GM19328 (cell line): ENCODE measurements at regions not wholly inside any gene's neighbourhood (a gene's known extent, or its start where the extent isn't known, plus 50 kb on each side); places are given as distances from the start of the nearest gene placed in this dataset.

Experiments used
- ATAC-seq: cut with Tn5 transposase; IDR thresholded peaks from one replicate; pipeline ENCODE4 v1.9.1; 2021; ENCODE audit warnings: mild to moderate bottlenecking, moderate library complexity; ENCODE audit not compliant: unreplicated experiment

GRCh38 chr3:159773706-159774105 is 214.9 kb upstream of the IL12A start:
- ATAC-seq, result no peak

- no peak for ATAC-seq
These were observed 213.2 kb upstream of the IL12A start for GRCh38 chr3:159775372-159775961.

- no peak for ATAC-seq
These were observed 211.9 kb upstream of the IL12A start for GRCh38 chr3:159776779-159777178.

GRCh38 chr3:159779883-159780282 is 208.8 kb upstream of the IL12A start:
- ATAC-seq, result no peak

DNA sequence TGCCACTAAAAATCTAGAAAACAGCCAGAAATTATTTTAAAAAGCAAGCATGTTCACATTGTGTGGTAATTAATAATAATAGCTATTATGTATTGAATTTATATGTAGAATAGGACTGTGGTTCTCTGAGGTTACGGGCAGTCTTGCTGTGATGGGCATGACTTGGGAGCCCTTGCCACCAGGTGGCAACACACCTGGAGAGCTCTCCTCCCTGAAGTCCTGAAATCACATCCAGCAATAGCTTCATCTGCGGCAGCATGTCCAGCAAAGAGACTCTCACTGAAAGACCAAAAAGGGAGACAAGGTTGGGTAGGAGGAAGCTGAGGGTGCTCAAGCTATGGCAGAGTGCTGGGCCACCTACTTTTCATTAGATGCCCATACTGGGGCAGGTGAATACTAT is 206.8 kb upstream of the IL12A start:
- no peak for ATAC-seq

DNA sequence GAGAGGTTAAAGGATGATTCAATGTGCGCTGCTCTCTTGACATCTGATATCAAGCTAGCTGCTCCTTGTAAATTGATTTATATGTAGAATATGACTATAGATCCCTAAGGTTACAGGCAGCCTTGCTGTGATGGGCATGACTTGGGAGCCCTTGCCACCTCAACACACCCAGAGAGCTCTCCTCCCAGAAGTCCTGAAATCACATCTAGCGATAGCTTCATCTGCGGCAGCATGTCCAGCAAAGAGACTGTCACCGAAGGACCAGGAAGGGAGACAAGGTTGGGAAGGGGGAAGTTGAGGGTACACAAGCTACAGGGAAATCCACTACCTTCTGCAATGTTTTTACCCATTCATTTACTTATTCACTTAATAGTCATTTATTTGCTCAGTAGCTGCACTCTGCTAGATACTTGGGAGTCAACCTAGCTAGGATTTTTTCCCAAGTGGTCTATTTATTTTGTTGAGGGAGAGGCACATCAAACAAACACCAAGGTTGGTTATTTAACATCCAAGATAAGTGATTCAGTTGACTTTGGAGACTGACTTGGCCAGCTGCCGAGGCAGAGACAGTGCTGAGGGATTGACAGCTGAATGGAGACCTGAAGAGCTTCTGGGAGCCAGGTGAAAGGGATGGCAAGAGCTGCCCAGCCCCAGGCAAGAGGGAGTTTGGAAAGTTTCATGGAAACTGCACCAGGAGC is 205.8 kb upstream of the IL12A start:
- no peak for ATAC-seq

DNA sequence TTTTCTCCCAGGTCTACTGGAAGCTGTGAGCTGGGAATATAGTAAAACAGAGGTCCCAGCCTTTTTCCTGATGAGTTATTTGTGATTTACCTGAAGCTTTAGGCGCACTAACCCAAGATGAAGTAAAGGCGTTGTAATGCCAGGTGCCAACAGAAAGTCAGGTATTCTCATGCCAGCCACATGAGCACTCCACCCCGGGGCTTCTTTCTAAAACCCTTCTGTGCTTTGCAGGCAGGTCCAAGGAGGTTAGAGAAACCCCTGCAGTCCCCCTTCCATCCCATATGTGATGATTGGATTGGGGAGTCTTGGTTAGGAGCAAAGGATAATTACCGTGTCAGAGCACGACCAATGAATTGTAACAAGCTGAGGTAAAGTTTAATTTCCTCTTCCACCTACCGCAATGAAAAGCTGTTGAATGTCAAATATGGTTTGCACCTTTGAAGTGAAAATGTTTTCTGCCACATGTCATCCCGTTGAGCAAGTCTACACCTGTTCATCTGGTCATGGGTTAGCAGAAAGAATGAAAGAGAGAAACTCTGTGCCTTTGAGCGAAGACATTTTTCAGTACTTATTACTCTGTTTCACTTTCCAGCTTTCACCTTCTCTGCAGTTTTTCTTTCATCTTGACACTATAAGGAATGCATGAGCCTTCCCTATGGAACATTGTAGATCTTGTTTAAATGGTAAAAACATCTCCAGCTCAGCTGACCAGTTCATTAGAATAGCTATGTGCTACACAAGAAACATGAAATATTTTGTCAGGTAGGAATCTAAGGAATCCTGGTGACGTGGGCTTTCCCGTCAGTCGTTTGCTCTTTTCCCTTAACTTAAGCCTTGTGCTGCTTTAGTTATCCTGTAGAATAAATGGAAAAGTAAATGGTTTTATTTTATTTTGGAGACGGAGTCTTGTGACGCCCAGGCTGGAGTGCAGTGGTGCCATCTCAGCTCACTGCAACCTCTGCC is 204.6 kb upstream of the IL12A start:
- no peak for ATAC-seq

DNA sequence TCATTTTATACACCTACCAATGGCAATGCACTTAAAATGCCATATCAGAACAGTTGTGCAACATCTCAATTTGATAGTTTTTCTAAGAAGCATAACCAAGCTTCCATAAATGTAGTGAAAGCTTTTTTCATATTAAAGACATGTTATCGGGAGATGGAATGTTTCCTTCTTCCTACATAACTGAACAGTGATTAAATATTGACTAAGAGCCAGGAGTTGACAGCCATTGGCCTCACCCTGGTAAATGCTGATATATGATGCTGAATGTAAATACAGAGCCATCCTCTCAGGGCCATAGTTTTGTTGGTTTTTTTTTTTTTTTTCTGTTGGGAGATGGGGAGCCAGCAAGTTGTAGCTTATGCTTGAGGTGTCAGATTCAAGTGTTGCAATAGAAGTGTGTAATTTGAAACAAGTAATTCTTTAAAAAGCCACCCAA is 203.3 kb upstream of the IL12A start:
- no peak for ATAC-seq

- no peak for ATAC-seq
These were observed 202.0 kb upstream of the IL12A start for GRCh38 chr3:159786489-159787177.

DNA sequence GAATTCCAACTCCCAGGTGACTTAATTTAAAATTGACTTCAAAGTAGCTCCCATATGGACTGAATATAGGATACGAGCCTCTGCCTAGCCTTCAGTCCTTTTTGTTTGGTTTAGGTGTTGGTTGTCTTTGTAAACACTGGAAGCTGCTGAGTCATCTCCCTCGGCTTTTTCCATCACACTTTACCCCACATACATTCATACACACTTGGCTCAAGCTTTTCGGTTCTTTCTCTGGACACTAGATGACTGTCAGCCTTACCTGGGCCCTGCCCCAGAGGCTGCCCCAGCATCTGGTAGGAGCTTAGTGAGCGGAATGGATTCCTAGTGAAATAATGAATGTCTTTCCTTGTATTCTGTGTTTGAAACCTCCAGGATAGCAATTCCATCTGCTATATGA is 201.5 kb upstream of the IL12A start:
- no peak for ATAC-seq

DNA sequence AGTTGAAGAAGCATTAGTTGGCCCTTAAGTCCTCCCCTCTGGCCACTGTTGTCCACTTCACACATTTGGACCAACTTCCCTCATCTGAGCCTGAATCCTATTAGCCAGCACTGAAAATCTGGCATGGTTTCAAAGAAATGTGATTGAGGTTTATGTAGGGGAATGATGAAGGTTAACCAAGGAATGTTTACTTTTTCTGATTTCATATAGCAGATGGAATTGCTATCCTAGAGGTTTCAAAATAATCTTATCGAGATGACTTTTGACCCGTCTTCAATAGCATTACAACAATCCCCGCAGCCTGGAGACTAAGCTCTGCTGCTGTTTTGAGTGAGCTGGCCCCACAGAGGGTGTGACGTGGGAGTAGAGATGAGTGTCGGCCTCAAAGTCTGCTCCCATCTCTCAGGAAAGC is 200.8 kb upstream of the IL12A start:
- ATAC-seq, result no peak

- no peak for ATAC-seq
These were observed 200.3 kb upstream of the IL12A start for GRCh38 chr3:159788291-159788690.

GRCh38 chr3:159789017-159789416 is 199.6 kb upstream of the IL12A start:
- no peak for ATAC-seq

GRCh38 chr3:159789742-159790635 is 198.6 kb upstream of the IL12A start:
- ATAC-seq, result no peak

- no peak for ATAC-seq
These were observed 197.3 kb upstream of the IL12A start for GRCh38 chr3:159791336-159791735.

DNA sequence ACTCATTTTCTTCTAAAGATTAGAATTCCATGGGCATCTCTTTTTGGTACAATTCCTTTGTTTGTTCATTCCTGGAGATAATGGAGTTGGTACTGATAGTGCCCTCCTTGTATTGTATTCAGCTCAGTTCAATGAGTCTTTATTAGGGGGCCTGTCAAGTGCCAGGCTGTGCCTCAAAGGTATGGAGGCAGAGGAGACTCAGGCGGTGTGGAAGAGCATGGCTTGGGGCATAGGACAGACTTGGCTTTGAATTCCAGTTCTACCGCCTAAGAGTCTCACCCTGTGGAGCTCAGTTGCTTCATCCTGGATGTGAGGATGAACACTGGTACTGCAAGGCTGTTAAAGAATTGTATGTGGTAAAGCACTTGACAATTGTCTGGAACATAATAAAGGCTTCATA is 196.6 kb upstream of the IL12A start:
- no peak for ATAC-seq

- ATAC-seq, result no peak
These were observed 193.6 kb upstream of the IL12A start for GRCh38 chr3:159795042-159795441.

GRCh38 chr3:159795681-159796175 is 192.9 kb upstream of the IL12A start:
- no peak for ATAC-seq

GRCh38 chr3:159796226-159796625 is 192.4 kb upstream of the IL12A start:
- ATAC-seq, result no peak

DNA sequence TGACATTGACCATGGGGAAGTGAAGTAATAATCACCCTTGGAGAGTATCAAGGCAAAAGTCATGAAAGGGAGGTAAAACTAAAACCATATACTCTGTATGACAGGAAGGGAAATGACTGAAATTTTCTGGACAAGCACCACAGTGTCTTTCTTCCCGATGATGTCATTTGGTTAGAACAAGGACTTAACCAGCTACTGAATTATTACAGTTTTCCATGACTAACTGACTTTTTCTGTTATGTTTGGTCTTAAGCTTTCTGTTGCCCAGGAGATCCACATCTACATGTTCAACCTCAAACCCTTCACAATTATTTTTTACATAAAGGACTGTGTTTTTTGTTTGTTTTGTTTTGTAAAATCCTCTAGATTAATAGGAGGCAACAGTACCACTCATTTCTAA is 191.9 kb upstream of the IL12A start:
- no peak for ATAC-seq
